NCI-H2227 treated with DMSO at 0.1 percent for 48 hours (cell line): ENCODE measurements at regions not wholly inside any gene's neighbourhood (a gene's known extent, or its start where the extent isn't known, plus 50 kb on each side); places are given as distances from the start of the nearest gene placed in this dataset.
"Not testable (repeated sequence)": the region's sequence is repeated elsewhere in the genome, so short reads cannot be mapped to it uniquely, and the experiment has no call there.

Experiments used
- DNase-seq: peaks from one replicate; lab custom pipeline; 2025; lab: John Stamatoyannopoulos, UW

DNA sequence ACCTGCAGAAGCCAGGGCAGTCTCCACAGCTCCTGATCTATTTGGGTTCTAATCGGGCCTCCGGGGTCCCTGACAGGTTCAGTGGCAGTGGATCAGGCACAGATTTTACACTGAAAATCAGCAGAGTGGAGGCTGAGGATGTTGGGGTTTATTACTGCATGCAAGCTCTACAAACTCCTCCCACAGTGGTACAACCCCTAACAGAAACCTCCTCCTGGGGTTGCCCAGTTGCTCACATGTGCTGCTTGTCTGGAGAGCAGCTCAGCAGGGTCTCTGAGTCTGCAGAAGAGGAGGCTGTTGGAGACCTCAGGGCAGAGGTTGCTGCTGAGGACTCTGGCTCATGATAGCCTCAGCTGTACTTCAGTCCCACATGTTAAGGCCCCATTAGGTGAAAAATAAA lies 1269.1 kb downstream of the RPIA start:
- not testable (repeated sequence) for DNase-seq

- DNase-seq, result not testable (repeated sequence)
Measured at GRCh38 chr2:89968567-89968966, 1277.1 kb downstream of the RPIA start.

DNA sequence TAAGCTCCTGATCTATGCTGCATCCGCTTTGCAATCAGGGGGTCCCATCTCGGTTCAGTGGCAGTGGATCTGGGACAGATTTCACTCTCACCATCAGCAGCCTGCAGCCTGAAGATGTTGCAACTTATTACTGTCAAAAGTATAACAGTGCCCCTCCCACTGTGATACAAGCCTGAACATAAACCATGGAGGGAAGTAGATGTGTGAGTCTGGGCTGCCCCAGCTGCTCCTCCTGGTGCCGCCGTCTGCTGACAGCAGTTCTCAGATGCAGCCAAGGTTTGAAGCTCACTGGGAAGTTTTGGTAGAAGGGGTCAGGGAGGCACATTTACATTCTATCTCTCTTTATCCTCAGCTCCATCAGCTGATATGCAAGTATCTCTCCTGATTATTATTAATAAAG lies 1277.7 kb downstream of the RPIA start:
- not testable (repeated sequence) for DNase-seq

DNA sequence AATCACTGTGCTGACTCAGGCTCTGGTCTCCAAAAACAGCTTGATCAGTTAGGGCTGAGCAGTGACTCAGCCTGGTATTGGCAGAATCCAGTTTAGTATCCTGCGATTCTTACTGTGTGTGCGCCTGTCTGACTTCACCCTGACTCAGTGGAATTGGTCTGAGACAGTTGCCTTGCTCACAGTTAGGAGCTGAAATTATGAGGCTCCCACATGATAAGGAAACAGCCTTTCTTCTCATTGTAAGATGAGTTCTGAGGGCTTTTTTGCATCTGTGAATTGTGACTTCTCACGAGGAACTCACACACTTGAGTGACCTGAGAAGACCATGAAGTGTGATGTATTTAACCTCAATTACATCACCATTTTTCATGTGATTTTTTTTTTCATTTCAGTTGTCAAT lies 1282.4 kb downstream of the RPIA start:
- DNase-seq, result not testable (repeated sequence)

DNA sequence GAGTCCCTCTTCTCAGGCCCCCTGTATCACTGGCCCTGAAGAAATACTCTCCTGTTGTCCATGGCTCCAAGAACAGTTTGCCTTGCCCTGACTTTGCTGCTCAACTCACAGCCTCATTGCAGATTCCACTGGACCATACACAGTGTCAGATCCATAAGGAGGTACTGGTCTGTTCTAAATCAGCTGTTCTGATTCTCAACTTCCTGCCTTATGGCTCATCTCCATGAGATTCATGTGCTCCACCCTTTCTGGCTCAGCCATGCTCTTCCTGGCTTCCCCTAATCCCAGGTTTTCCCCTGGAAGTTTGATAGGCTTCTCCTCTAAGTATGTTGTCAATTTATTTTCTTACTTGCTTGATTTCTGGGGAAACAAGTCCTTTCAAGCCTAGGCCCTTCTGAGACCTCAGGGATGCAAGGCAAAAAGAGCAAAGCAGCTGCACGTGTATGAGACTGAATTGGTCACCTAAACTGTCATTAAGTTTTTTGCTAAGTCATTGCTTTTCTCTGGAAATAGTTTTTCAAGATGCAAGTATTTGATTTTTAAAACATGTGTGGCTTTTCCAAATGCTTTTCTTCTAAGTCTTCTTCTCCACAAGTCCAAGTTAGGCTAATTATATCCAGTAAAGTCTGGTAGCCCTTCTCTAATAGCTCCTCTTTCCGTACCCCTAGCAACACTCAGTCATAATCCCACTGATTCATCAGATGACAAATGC lies 1288.5 kb downstream of the RPIA start:
- not testable (repeated sequence) for DNase-seq

GRCh38 chr2:89982246-89982645 lies 1290.8 kb downstream of the RPIA start:
- DNase-seq, result not testable (repeated sequence)

GRCh38 chr2:89985650-89986049 lies 1294.2 kb downstream of the RPIA start:
- DNase-seq, result not testable (repeated sequence)

- DNase-seq, result not testable (repeated sequence)
Measured at GRCh38 chr2:89986532-89986931, 1295.1 kb downstream of the RPIA start.

GRCh38 chr2:89996779-89997178 lies 1305.3 kb downstream of the RPIA start:
- not testable (repeated sequence) for DNase-seq

DNA sequence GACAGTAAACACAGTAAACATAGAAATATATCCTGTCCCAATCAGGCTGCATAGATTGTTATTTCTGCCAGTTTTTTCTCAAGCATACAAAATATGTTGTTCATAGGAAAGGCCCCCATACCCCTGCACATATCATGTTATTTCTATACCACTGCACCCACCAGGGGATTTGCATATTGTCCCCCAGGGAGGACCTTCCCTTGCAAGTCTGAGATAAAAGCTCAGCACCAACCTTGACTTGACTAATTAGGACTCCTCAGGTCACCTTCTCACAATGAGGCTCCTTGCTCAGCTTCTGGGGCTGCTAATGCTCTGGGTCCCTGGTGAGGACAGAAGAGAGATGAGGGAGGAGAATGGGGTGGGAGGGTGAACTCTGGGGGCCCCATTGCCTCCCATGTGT lies 1313.1 kb downstream of the RPIA start:
- not testable (repeated sequence) for DNase-seq

GRCh38 chr2:90010442-90011100 lies 1319.1 kb downstream of the RPIA start:
- DNase-seq, result not testable (repeated sequence)

DNA sequence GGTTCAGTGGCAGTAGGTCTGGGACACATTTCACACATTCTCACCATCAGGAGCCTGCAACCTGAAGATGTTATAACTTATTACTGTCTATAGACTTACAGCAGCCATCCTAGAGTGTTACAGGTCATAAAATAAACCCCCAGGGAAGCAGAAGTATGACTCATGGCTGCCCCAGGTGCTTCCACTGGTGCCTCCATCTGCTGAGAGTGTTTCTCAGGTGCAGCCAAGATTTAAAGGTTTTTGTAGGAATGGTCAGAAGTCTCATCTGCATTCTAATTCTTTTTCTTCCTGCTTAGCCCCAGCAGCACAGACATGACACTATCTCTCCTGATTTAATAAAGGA lies 1319.6 kb downstream of the RPIA start:
- not testable (repeated sequence) for DNase-seq

GRCh38 chr2:90019908-90020307 lies 1328.4 kb downstream of the RPIA start:
- DNase-seq, result not testable (repeated sequence)

GRCh38 chr2:90021234-90021633 lies 1329.8 kb downstream of the RPIA start:
- DNase-seq, result not testable (repeated sequence)

- not testable (repeated sequence) for DNase-seq
Measured at GRCh38 chr2:90027231-90027643, 1335.8 kb downstream of the RPIA start.

GRCh38 chr2:90028381-90029079 lies 1337.1 kb downstream of the RPIA start:
- DNase-seq, result not testable (repeated sequence)

DNA sequence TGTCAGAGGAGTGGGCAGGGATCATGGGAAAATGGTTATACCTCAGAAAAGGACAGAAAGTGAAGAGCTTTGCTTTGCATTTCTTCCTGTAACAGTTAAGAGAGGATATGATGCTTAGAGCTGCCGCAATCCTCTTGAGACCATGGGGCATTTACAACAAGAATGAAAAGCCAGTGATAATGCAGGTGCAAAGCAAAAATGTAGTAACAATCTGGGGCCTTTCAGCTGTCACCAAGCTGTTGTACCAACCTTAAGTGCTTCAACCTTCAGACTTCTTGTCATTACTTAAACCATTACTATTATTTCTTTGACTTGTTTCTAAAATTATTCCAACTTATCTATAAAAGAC lies 1337.6 kb downstream of the RPIA start:
- DNase-seq, result not testable (repeated sequence)

- not testable (repeated sequence) for DNase-seq
Measured at GRCh38 chr2:90032269-90032668, 1340.8 kb downstream of the RPIA start.

DNA sequence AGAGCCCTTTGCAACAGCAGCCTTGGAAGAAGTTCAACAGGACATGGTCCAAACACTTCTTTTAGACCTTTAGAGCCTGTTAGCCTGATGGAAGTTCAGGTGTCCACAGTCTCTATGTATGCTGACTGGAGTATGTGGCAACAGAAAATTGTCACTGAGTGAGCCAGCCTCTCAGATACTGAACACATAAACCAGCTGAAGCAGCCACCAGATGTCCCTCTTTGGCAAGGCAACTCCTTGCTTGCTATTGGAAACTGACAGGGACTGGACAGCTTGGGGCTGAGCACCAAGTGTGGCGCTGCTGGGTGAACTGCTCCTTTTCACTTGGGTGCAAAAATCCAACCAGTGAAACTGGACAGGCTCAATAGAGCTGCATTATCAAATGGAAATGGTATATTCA lies 1344.9 kb downstream of the RPIA start:
- DNase-seq, result not testable (repeated sequence)

- not testable (repeated sequence) for DNase-seq
Measured at GRCh38 chr2:90039093-90039492, 1347.6 kb downstream of the RPIA start.

DNA sequence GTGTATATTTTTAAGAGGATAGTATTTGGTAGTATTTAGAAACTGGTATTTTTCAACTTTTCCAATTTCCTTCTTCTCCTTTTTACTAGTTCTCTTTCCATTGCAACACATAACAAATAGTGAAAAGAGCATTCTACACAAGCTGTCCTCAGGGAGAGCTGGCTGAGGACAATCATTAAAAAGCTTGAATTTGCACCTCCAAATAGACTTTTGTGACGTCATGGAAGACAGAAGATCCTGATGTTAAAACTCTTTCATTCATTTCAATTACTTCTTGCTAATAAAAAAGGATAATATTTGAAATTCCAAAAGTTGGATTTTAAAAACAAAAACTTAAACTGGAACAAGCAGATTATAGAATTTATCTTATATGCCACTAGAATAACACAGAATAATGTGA lies 1356.3 kb downstream of the RPIA start:
- not testable (repeated sequence) for DNase-seq

GRCh38 chr2:90052113-90052631 lies 1360.7 kb downstream of the RPIA start:
- not testable (repeated sequence) for DNase-seq
